GM21737 (cell line): ENCODE measurements at regions not wholly inside any gene's neighbourhood (a gene's known extent, or its start where the extent isn't known, plus 50 kb on each side); places are given as distances from the start of the nearest gene placed in this dataset.

ENCODE experiments used
- ATAC-seq: cut with Tn5 transposase; IDR thresholded peaks from one replicate; pipeline ENCODE4 v1.9.1; 2021; ENCODE audit warnings: mild to moderate bottlenecking, moderate library complexity; ENCODE audit not compliant: unreplicated experiment

DNA sequence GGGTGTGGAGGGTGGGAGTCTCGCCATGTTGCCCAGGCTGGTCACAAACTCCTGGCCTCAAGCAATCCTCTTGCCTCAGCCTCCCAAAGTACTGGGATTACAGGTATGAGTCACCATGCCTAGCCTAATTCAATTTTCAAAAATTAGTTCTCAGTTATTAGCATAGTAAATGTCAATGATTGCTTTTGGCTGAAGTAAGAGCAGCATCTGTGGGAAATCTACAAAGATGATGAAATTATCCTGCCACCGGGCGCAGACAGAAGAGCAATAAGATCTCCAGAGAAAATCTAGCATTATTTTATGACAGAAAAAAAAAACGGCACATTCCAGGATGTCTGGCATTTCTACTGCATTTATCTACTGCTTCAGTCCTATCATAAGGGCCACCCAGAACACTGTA, 97.9 kb upstream of the DAAM1 start:
- ATAC-seq = no peak

DNA sequence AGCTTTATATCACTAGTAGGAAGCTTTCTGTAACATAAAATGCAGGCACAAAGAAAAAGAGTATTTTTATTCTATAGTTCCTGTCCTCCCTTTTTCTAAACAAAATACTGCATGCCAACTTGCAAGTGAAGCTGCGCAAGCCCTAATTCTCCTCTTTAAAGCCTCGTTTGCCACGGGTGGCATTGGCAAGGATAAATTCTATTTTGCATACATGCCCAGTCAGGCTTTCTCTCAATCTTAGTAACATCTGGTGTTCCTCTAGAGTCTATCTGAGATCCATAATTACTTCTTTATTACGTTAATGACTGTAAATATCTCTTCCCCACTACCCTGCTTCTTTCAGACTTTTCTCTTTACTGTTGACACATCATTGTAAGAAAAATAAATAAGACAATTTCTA, 97.1 kb upstream of the DAAM1 start:
- no peak for ATAC-seq

DNA sequence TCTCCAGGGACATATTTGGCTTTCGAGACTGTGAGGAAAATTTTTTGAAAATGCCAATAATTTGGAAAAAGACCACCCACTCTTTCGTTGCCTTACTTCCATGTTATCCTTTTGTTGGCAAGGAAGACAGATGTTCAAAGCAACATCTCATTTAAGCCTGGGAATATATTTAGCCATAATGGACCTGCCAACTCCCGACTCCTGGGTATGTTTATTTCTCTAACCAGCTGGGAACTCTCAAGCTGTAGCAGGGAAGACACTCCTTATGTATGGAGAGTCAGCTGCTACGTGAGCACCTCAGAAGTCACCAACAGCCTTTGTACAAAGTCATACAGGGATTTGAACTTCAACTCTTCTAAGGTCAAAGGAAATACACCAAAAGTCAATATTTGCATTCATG, 96.5 kb upstream of the DAAM1 start:
- no peak for ATAC-seq

DNA sequence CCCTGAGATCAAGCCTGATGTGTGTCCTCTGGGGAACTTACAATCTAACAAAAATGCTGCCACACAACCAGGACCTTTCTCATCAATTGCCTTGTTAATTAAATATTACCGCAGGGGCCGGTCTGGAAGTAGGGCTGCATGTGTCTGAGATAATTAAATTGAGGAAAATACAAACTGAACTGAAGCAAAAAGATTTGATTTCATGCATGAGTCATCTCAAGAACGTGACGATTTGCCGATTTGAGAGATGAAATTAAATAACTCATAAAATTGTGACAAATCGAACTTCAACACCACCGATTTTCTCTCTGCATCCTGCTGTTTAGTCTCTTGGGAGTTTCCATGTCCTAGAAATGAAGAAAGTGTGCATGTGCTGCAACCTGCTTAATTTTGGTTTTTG, 94.6 kb upstream of the DAAM1 start:
- no peak for ATAC-seq

DNA sequence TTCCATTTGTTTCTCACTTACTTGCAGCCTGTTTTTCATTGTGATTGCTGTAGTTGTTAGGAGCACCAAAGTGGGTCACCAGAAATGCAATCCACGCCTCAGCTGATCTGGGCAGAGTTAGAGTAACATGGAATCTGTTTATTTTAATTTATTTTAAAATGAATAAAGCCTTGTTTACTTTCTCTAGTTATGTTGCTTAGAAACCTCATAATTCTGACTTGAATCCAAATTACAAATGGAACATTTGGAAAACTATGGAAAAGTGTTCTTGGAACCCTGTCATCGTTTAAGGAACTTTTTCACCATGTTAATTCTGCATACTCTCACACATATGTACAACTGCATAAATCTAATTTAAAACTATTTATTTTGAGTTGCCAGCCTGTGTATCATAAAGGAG, 92.2 kb upstream of the DAAM1 start:
- ATAC-seq = no peak

DNA sequence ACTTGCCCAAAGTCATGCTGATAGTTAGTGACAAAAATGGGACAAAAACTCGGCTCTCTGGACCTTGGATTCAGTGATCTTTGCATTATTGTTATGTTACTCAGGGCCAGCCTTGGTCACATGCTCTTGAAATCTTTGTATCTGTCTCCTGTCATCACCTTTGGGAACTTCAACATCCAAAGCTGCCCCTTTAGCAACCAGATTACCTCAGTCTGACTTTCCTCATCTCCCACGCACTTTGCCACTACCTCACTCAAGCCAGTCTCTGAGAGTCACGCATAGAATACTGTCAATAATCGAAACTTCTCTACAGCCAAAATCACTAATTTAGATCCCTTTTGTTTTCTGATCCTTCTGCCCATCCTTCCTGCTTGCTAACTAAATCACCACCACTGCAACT, 90.8 kb upstream of the DAAM1 start:
- ATAC-seq = no peak

DNA sequence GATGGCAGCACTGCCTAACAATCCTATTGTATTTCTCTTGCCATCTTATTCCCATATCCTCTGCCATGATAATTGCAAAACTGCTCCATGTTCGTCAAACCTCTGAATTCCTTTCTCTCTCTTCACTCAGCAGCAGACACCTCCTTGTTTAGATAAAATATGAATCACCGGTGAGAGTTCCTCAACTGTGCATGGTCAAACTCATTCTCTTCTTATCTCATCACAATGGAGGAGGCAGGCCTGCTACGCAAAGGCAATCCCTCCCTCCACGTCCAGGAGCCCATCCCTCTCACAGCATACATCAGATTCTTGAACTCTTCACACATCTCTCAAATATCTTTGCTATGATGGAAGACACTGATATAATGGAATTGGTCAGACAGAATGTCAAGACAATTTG, 90.1 kb upstream of the DAAM1 start:
- no peak for ATAC-seq

DNA sequence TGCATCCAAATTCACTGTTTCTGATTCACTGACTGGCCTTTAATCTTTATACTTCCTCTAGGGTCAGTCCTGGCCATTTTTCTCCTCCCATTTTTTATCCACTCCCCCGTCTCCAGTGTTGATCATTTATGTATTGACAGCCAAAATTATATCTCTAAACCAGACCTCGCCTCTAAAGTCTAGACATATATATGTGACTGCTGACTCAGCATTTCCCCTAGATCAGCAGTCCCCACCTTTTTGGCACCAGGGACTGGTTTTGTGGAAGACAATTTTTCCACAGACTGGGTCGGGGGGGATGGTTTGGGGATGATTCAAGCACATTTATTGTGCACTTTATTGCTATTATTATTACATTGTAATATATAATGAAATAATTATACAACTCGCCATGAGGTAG, 88.3 kb upstream of the DAAM1 start:
- ATAC-seq = no peak

DNA sequence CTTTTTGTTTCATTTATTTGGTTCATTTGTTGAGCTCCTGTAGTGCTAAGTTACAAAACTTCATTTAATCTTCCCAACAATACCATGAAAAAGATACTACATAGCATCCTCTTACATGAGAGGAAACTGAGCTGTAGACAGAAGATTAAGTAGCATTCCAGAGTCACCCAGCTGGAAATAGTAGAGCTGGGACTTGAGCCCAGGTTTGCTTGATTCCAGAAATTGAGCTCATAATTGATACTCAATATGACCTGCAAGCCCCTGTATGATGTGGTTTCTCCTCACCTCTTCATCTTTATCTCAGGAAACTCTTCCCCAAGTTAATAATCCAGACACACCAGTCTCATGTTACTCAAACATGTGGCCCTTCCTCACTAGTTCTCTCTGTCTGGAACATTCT, 87.0 kb upstream of the DAAM1 start:
- ATAC-seq = no peak

DNA sequence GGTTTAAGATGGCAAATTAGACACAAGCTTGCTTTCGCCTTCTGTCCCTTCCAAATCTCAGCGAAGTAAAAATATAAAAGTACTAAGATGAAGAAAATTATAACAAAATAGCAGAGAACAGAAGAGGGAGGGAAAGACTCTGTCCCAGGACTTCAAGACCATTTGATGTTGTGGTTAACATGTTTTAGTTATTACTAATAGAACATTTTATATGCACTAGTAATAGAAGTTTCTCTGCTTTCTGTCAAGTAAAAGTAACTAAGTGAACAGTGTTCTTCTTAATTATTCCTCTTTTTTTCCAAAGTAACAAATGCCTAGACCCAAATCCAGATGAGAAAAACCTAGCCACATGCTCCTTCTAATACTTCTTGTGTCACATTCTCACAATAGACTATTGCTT, 85.1 kb upstream of the DAAM1 start:
- no peak for ATAC-seq

DNA sequence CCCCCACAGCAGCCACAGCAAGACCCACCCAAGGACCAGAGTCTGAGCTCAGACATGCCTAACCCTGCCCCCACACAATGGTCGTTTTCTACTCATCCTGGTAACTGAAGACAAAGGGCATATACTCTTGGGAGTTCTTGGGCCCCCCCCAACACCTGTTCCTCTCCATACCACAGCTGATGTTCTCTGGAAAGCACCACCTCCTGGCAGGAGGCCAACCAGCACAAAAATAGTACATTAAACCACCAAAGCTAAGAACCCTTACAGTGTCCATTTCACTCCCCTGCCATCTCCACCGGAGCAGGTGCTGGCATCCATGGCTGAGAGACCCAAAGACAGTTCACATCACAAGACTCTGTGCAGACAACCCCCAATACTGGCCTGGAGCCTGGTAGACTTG, 80.6 kb upstream of the DAAM1 start:
- no peak for ATAC-seq

DNA sequence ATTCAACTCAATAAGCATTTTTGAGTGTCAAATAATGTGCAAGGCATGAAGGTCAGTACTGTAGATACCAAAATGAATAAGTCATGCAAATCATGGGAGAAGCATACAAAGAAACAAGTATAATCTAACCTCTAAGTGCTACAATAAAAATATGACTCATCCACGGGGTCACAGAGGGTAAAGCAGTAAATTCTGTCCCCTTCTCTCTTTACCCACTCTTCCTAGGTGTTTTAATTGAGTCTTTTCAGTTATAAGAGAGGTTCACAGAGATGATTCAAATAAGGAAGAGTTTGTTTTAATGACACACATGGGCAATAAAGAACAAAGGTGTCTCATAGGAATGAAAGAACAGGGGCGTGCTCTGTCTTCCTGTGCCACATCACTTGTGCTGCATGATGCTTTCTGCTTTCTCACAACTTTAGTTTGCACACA, 71.5 kb upstream of the DAAM1 start:
- ATAC-seq = no peak

DNA sequence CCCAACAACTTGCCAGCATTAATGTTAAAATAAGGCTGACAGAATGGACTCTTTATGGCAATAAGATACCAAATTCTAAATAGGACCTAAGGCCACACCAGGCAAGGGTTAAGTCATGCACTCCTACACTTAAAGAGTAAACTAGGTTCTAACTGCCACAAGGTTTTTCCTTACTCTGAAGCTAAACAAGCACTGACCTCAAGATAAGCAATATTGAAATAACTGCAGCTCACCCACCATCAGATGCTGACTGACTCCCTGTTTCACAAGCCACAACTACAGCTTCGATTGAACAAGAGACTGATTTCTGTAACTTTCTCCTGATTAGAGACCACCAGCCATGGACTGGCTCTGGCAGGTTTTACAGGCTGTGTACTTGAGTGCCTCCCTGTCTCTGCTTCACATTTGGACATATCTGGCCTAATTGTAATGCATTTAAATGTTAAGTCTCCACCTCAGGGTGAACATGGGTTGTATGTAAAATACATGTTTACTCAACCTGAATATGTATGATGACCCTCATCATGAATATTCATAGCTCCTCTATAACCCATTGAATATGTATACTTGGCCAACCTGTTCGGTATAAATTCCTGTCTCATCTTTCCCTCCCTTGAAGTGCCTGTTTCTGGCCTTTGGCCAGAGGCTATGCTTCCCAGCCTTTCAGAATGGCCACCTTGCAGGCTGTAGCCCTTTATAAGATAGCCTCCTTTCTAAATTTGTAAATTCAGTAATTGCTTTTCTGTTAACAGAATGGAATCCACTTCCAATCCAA, 70.5 kb upstream of the DAAM1 start:
- ATAC-seq = no peak

DNA sequence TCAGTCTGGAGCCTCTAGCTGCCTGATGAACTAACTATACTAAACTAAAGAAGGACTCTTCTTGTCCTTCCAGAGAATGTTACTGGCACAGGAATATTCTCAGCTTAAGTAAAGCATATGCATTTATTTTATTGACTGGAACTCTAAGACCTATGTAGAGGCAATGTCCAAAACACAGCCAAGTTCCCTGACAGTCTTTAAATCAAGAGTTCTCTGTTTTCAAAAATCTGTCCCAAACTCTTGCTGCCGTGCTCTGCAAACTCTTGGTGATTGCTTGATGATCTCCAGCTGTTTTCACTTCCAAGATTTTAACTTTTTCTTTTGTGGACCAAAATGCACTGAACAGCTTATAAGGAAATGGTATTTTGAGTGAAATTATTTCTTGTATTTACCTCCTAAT, 67.5 kb upstream of the DAAM1 start:
- ATAC-seq = no peak

DNA sequence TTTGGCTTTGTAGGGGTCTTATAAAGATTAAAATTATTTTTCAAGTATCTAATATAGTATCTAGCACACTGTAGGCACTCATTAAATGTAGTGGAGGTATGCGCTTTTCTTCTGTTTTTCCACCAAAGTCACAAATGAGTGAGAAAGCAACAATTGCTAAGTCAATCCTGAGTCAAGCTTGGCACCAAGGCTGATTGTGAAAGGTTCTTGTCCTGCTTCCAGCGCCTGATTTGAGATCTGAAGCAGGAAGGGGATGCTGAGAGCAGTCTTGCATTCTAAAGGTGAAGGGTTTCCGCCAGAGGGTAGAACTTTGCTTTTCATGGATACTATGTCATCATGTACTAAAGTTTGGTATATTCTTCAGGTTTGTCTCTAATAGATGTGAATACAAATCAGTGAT, 64.9 kb upstream of the DAAM1 start:
- ATAC-seq = no peak

DNA sequence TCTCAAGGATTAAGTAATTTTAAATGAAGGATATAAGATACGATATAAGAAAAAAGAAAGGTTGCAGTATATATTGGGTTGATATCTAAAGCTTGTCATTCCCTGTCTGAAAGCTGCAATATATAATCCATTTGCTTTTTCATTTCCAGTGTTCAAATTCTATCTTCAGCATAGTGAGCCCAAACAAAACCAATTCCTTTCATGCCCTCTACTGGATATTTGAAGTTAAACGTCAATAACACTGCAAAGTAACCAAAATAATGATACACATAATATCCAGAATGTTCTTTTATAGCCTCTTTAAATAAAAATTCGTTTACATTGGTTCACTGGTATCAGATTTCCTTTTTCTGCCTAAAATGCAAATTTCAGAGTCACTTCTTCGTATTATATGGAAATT, 64.5 kb upstream of the DAAM1 start:
- no peak for ATAC-seq

DNA sequence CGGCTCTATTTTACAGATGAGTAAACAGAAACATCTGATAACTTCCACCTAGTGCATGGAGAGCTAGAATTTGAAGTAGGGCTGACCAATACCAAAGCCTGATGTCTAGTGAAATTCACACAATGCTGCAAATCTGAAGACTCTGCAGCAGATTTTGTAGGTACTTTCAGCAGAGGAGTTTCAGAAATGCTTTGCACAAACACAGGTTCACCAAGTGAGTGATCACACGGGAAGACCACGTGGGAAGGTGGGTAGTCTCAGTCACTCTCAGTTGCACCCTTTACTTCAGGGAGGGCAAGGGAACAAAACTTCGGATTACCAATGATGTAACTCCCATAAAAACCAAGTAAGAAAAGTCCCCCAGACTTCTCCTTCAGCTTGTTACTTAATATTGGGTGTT, 63.3 kb upstream of the DAAM1 start:
- ATAC-seq = no peak

DNA sequence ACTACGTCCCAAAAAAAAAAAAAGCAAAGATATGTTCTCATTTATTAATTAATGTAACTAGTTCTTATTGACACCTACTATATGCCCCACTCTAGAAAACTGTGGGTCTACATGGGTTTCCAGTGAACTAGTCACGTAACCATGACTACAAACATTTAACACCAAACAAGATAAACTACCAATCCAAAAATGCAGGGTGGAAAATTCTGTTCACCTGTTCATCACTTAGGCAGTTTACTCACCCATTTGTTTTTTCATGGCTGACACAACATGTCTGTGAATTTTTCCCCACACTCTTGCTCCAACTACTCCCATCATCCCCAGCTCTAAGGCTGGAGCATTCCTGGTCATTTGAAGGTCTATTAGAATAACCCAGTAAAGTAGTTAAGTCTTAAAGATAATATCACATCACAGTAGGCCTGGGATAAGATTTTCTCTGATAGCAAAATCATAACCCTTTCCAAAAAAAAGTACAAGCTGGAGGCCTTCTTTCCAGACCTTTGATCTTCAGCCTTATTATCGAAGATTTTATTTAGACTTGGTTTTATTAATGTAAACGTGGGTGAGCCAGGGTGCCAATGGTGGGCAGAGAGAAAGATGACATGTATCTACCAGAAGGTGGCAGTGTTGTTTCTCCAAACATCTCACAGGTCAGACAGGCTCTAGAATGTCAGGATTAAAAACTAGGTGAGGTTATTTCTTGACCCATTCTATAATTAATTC, 61.6 kb upstream of the DAAM1 start:
- ATAC-seq = no peak

DNA sequence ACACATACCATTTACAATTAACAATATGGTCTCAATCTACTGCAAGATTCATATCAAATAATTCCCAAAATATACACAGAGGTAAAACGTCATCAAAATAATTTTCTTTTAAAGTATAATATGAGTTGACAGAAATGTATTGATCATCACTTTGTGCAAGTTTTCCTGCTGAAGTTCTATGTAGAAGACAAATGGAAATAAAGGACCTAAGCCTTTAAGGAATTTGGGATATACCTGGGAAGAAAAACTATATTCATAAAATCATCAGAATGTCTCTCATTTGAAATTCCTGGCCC, 61.1 kb upstream of the DAAM1 start:
- ATAC-seq = no peak

DNA sequence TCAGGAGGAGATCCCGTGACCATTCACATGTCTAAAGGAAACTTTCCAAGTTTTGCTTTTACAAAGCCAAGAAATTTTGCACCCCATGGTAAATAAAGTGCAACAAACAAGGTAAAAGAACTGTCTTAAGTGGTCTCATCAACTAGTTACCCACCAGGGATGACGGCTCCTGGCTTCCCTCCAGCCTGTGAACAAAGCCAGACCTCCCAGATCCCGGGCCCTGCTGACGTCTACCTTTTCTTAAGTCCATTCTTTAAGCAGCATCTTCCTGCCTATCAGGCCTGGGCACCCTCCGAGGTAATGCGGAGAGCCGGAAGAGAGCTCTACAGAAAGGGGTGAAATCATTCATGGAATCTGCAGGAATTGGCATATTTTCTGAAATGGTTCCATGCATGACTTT, 58.0 kb upstream of the DAAM1 start:
- ATAC-seq = no peak

DNA sequence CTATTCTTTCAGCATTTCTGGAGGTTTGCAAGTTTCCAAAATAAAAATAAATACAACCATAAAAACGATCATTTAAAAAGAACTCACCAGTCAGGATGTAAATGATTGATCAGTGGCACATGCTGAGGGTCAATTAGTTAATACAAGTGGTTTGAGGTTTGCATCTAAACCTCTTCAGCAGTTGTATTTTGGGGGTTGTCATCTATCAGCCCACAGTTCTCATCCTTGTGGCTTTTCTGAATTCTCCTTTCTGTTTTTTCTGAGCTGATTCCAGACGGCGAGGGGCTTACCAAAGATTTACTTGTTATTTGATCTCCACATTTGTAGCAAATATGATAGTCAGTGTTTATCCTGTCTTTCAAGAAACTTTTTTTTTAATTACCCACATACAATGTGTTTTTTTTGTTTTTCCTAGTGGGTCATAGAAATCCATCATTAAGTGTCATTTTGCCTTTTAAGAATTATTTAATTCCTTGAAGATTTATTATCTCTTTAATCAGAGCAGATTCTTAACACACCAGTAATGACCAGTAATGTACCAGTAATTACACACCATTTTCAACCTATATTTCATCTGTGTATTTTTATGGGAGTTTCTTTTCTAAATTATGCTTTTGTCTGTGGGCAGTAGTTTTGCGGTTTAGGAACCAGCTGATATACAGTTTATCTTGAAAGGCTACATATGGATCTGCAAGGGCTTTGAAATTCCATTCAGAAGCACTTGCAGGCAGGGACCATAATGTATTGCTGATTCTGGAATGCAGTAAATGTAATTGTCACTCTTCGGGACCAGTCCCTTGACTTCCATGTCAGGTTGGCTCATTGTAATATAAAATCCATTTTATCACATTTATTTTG, 56.3 kb upstream of the DAAM1 start:
- no peak for ATAC-seq
